PC-9 (cell line): ENCODE measurements at regions not wholly inside any gene's neighbourhood (a gene's known extent, or its start where the extent isn't known, plus 50 kb on each side); places are given as distances from the start of the nearest gene placed in this dataset.
A peak's percentile ranks its signal among the peaks of the same experiment; 100 is the strongest.

Experiments used
- BruUV-seq: library from RNA; stranded (reverse); fragments of 400-500 nt; replicated peaks from 2 replicates; lab custom pipeline; 2021; lab: Mats Ljungman, UMichigan
- CTCF ChIA-PET: fragments of 300-600 bp; sonication (Branson Sonifier 250); formaldehyde crosslinking; loops from one replicate; lab custom pipeline; 2022; ENCODE audit warnings: antibody characterized with exemption; lab: Charles Lee
- POLR2A ChIA-PET: fragments of 300-600 bp; sonication (Branson Sonifier 250); formaldehyde crosslinking; loops from one replicate; lab custom pipeline; 2022; ENCODE audit warnings: antibody characterized with exemption; ENCODE audit not compliant: unreplicated experiment; lab: Charles Lee
- DNase-seq, 2 experiments: peaks; one replicate each; pipeline versions ENCODE4 v3.0.0 to v3.0.0-alpha.2; 2015 to 2022; ENCODE audit warnings: mixed read lengths in 1 of 2
- H2AFZ ChIP-seq: fragments of 200-600 bp; sonication (generic); 2 replicates; pipeline ENCODE4 v1.8.1; 2017; ENCODE audit warnings: antibody characterized with exemption
- H3F3A ChIP-seq: fragments of 200-600 bp; sonication (generic); 2 replicates; pipeline ENCODE4 v1.8.1; 2017; ENCODE audit warnings: antibody characterized with exemption, mild to moderate bottlenecking, low read depth; ENCODE audit not compliant: insufficient read depth
- H3K27ac ChIP-seq: fragments of 200-600 bp; sonication (generic); 2 replicates; pipeline ENCODE4 v1.6.1; 2016; ENCODE audit warnings: mixed run types
- H3K27me3 ChIP-seq: fragments of 200-600 bp; sonication (generic); 2 replicates; pipeline ENCODE4 v1.6.1; 2016; ENCODE audit warnings: low read depth, mixed run types; ENCODE audit not compliant: insufficient read depth
- H3K36me3 ChIP-seq: fragments of 200-600 bp; sonication (generic); 2 replicates; pipeline ENCODE4 v1.6.1; 2016; ENCODE audit warnings: low read depth, mixed run types
- H3K4me1 ChIP-seq: fragments of 200-600 bp; sonication (generic); replicated peaks from 2 replicates; pipeline ENCODE4 v1.6.1; 2016; ENCODE audit warnings: mixed run types; ENCODE audit not compliant: insufficient read depth
- H3K4me2 ChIP-seq: fragments of 200-600 bp; sonication (generic); 2 replicates; pipeline ENCODE4 v1.6.1; 2017; ENCODE audit warnings: mixed run types
- H3K4me3 ChIP-seq: fragments of 200-600 bp; sonication (generic); 2 replicates; pipeline ENCODE4 v1.6.1; 2016; ENCODE audit warnings: mixed run types
- H3K79me2 ChIP-seq: fragments of 200-600 bp; sonication (generic); 2 replicates; pipeline ENCODE4 v1.6.1; 2017; ENCODE audit warnings: low read depth, mixed run types
- H3K9me2 ChIP-seq: fragments of 200-600 bp; sonication (generic); 2 replicates; pipeline ENCODE4 v1.8.1; 2017; ENCODE audit warnings: mild to moderate bottlenecking; ENCODE audit not compliant: insufficient read depth
- H3K9me3 ChIP-seq: fragments of 200-600 bp; sonication (generic); 2 replicates; pipeline ENCODE4 v1.8.1; 2016; ENCODE audit warnings: low read depth; ENCODE audit not compliant: insufficient read depth
- H4K20me1 ChIP-seq: fragments of 200-600 bp; sonication (generic); 2 replicates; pipeline ENCODE4 v1.8.1; 2017; ENCODE audit not compliant: insufficient read depth
- EZH2 ChIP-seq: fragments of 200-600 bp; sonication (generic); IDR thresholded peaks from 2 replicates; pipeline ENCODE4 v1.8.0; 2017; ENCODE audit warnings: antibody characterized with exemption, low read depth
- intact Hi-C: fragments of 100-400 bp; cut with micrococcal nuclease; formaldehyde crosslinking; loops from one replicate; pipeline ENCODE4 v1.10.0; 2022; ENCODE audit not compliant: unreplicated experiment
- TF ChIP-seq, protein P1 (sequence below): fragments of 200-600 bp; sonication (generic); conservative IDR thresholded peaks from 2 replicates; pipeline ENCODE4 v1.6.1; 2017; ENCODE audit warnings: mixed run types, antibody characterized with exemption, mild to moderate bottlenecking, moderate library complexity

DNA sequence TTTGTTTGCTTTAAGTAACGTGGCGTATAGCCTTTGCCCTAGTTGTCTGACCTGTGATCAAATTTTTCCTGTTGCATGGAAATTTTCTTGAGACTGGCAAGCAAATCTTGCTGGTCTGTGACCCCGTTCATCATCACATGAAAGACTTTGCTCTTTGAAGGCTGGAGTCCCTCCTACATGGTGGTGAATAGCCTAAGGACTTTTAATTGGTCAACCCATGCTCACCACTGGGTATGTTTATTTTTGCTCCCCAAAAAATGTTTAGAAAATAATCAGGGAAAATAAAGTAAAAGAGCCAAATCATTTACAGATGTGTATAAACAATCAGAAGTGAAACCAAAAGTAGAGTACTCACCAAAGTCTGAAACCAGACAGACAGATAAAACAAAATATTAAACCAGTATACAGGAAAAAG lies 1075.3 kb upstream of the ALCAM start:
- Histone ChIP-seq H2AFZ (peak overlapping the region; percentile 30), H3K27me3 (no peaks in the 10 kb centered on the region), H3K79me2 (no peaks in the 10 kb centered on the region), H3K36me3 (no peaks in the 10 kb centered on the region), H3K9me3 (peaks cover 4% of the 10 kb centered on the region), H3K4me2 (peak overlapping the region; percentile 34; the same call in 1 of the 2 replicates), H3F3A (no peaks in the 10 kb centered on the region), H3K4me3 (no peak overlapping the region; the same call in 1 of the 2 replicates), H3K9me2 (no peaks in the 10 kb centered on the region), H3K27ac (no peak overlapping the region), H4K20me1 (no peaks in the 10 kb centered on the region), H3K4me1 (0 out of 2 replicates have a peak, but pooled peaks cover 8% of the 10 kb centered on the region)
- DNase-seq, result no peak
- ChIA-PET POLR2A (interaction anchor here (0.6 kb wide), 1 partner anchor 1487 kb away, joined by 3 read pairs; no protein-coding TSS in a partner anchor), CTCF (no interaction called here)
- BruUV-seq, result no TSS peak
- intact Hi-C loops, result no loop called here
- TF ChIP-seq, protein P1, sequence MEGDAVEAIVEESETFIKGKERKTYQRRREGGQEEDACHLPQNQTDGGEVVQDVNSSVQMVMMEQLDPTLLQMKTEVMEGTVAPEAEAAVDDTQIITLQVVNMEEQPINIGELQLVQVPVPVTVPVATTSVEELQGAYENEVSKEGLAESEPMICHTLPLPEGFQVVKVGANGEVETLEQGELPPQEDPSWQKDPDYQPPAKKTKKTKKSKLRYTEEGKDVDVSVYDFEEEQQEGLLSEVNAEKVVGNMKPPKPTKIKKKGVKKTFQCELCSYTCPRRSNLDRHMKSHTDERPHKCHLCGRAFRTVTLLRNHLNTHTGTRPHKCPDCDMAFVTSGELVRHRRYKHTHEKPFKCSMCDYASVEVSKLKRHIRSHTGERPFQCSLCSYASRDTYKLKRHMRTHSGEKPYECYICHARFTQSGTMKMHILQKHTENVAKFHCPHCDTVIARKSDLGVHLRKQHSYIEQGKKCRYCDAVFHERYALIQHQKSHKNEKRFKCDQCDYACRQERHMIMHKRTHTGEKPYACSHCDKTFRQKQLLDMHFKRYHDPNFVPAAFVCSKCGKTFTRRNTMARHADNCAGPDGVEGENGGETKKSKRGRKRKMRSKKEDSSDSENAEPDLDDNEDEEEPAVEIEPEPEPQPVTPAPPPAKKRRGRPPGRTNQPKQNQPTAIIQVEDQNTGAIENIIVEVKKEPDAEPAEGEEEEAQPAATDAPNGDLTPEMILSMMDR, result no peak
- TF ChIP-seq EZH2, result no peak

DNA sequence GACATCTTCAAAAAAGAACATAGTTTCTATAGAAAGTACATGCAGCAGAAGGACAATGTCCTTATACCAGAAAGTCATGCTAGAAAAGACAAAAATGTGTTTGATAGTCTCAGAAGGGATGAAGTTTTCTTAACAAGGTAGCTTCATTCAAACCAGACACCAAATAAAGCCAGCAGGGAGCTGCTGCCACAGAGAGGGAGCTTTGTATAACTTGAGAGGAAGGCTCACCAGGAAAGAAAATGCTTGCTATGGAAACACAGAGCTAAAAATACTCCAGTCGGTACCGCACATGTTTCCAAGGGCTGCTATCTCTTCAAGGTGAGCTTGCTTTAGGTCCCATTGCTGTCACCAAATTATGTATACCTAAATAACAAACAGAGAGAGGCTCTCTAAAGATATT lies 1074.8 kb upstream of the ALCAM start:
- peak overlapping the region; percentile 34; the same call in 1 of the 2 replicates for H3K4me2 ChIP-seq

DNA sequence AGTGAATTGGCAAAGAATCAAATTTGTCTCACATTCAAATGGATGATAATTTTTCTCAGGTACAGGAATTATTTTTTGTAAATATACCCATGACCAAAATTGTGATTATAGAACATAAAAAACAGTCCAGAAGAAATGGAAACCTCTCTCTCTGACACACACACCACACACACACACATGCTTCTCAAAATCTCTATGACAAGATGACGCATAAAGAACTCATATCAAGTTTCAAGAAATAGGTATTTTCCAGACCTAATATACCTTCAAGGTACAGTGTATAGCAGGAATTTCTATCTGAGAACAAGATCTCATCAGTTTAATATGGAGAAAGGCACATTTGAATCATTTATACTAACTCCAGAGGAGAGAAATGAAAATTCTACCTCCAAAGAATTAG lies 1069.1 kb upstream of the ALCAM start:
- no peak overlapping the region for H2AFZ ChIP-seq
- ChIA-PET POLR2A (no interaction called here), CTCF (no interaction called here)
- no peaks in the 10 kb centered on the region for H3K9me3 ChIP-seq
- H3F3A ChIP-seq, result no peaks in the 10 kb centered on the region
- BruUV-seq, result no TSS peak
- no peak overlapping the region for H3K4me3 ChIP-seq
- TF ChIP-seq, protein P1, result no peak
- no peak for TF ChIP-seq EZH2
- H3K9me2 ChIP-seq, result no peaks in the 10 kb centered on the region
- no peaks in the 10 kb centered on the region for H3K27me3 ChIP-seq
- no peaks in the 10 kb centered on the region for H3K36me3 ChIP-seq
- H3K4me1 ChIP-seq, result no peaks in the 10 kb centered on the region
- no peaks in the 10 kb centered on the region for H3K79me2 ChIP-seq
- no peaks in the 10 kb centered on the region for H4K20me1 ChIP-seq
- DNase-seq, result no peak
- H3K27ac ChIP-seq, result no peak overlapping the region
- intact Hi-C loops, result no loop called here
- no peak overlapping the region for H3K4me2 ChIP-seq

More for the DNA sequence above, 1074.8 kb upstream of the ALCAM start:
- no peaks in the 10 kb centered on the region for H3F3A ChIP-seq
- DNase-seq, result no peak
- no peaks in the 10 kb centered on the region for H3K27me3 ChIP-seq
- TF ChIP-seq, protein P1, result no peak
- TF ChIP-seq EZH2, result no peak
- POLR2A ChIA-PET, result no interaction called here
- no peak overlapping the region for H3K4me3 ChIP-seq
- intact Hi-C loops, result no loop called here
- no peaks in the 10 kb centered on the region for H3K36me3 ChIP-seq
- no peaks in the 10 kb centered on the region for H3K9me2 ChIP-seq
- H3K9me3 ChIP-seq, result peaks cover 4% of the 10 kb centered on the region
- H3K79me2 ChIP-seq, result no peaks in the 10 kb centered on the region
- CTCF ChIA-PET, result no interaction called here
- peak overlapping the region; percentile 30 for H2AFZ ChIP-seq
- H3K27ac ChIP-seq, result no peak overlapping the region
- 0 out of 2 replicates have a peak, but pooled peaks cover 8% of the 10 kb centered on the region for H3K4me1 ChIP-seq
- no TSS peak for BruUV-seq
- no peaks in the 10 kb centered on the region for H4K20me1 ChIP-seq
